RWPE1 (cell line): ENCODE measurements at regions not wholly inside any gene's neighbourhood (a gene's known extent, or its start where the extent isn't known, plus 50 kb on each side); places are given as distances from the start of the nearest gene placed in this dataset.
A peak's percentile ranks its signal among the peaks of the same experiment; 100 is the strongest.

Source experiments
- CTCF ChIA-PET: fragments of 350-600 bp; sonication (Branson Sonifier 250); formaldehyde crosslinking; extraction: SDS; loops from one replicate; lab custom pipeline; 2021; lab: Yijun Ruan, JAX
- POLR2A ChIA-PET: fragments of 400-600 bp; formaldehyde crosslinking; extraction: SDS; loops from one replicate; lab custom pipeline; 2020; ENCODE audit warnings: antibody characterized with exemption; ENCODE audit not compliant: low non-redundant PET; lab: Yijun Ruan, JAX
- DNase-seq: peaks from one replicate; pipeline ENCODE4 v3.0.0; 2012; ENCODE audit warnings: low spot score
- H3K27ac ChIP-seq: fragments of 450-650 bp; 2 replicates; pipeline ENCODE4 v1.5.1; 2017
- CTCF ChIP-seq: fragments of 450-650 bp; conservative IDR thresholded peaks from 2 replicates; pipeline ENCODE4 v1.5.1; 2017; ENCODE audit warnings: low read depth, mild to moderate bottlenecking

GRCh38 chr9:97753975-97754374, 56.8 kb upstream of the XPA start:
- CTCF ChIA-PET, result no interaction called here
- DNase-seq, result no peak
- no peak overlapping the region for H3K27ac ChIP-seq
- no peak for TF ChIP-seq CTCF
- POLR2A ChIA-PET, result no interaction called here

- POLR2A ChIA-PET, result interaction anchor here (0.5 kb wide), 1 partner anchor 88 kb away, joined by 5 read pairs; no protein-coding TSS in a partner anchor
- CTCF ChIA-PET, result interaction anchor here (0.6 kb wide), 1 partner anchor 346 kb away, joined by 5 read pairs; no protein-coding TSS in a partner anchor
- no peak for DNase-seq
- H3K27ac ChIP-seq, result no peak overlapping the region
- no peak for TF ChIP-seq CTCF
Measured at GRCh38 chr9:97755618-97756267, 58.6 kb upstream of the XPA start.

- DNase-seq, result no peak
- POLR2A ChIA-PET, result no interaction called here
- H3K27ac ChIP-seq, result no peak overlapping the region
- no peak for TF ChIP-seq CTCF
- CTCF ChIA-PET, result no interaction called here
Measured at GRCh38 chr9:97756991-97757390, 59.9 kb upstream of the XPA start.

- TF ChIP-seq CTCF, result no peak
- peak; percentile 31 for DNase-seq
- ChIA-PET POLR2A (no interaction called here), CTCF (no interaction called here)
- no peak overlapping the region for H3K27ac ChIP-seq
Measured at GRCh38 chr9:97758334-97758916, 61.3 kb upstream of the XPA start.

DNA sequence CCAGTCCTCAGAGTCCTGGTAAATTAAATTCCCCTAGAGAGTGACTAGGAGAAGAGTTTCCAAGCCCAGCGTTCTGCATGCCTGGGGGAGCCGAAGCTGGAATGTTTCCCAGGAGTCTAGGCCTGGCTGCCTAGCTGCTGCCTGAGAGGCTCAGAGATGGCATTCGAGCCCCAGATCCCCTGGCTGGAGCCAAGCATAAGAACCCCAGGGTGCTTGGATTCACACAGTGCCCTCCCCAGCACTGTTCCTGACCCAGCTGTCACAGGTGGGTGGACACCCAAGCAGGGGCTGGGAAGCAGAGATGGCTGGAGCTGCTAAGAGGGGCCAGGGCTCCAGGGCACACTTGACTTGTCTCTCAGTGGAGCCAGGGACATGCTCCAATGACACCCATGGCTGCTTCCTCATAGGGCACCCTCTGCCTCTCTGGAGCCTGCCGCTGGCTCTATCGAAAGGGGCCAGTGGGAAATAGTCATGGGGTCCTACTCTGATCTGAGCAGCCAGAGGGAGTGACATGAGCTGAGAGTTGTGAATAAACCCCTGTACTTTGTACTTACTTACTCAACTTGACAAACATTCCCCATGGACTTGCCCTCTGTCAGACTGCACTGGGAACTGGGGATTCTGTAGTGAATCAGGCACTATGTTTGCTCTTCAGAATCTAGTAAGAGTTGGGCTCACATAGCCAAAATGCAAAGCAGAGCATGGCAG, 62.6 kb upstream of the XPA start:
- no peak for DNase-seq
- H3K27ac ChIP-seq, result no peak overlapping the region
- TF ChIP-seq CTCF, result no peak
- ChIA-PET CTCF (interaction anchor here (0.8 kb wide), 1 partner anchor 142 kb away, joined by 4 read pairs; no protein-coding TSS in a partner anchor), POLR2A (no interaction called here)

DNA sequence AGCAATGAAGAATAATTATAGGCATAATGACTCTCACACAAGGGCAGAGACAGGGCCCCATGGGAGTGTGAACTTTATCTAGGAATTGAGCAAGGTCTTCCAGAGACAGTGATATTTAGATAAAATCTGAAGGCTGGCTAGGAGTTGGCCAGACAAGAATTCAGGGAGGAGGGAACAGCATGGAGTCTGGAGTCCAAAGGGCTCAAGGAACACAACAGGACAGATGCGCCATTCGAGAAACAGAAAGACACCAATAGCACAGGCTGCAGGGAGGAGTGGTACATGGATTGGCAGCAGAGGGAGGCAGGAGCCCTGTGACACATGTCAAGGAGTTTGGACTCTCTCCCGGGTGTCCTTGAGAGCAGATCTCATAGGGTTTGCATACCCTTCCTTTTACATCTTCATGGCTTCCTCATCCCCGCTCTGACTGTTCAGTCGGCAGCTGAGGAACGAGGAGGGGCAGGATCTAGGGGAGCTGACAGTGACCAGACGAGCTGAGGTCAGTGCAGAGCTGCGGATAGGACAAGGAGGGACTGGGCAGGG, 64.0 kb upstream of the XPA start:
- ChIA-PET CTCF (interaction anchor here (0.7 kb wide), 1 partner anchor 140 kb away, joined by 3 read pairs; no protein-coding TSS in a partner anchor), POLR2A (no interaction called here)
- H3K27ac ChIP-seq, result no peak overlapping the region
- no peak for TF ChIP-seq CTCF
- no peak for DNase-seq
